OCI-LY7 (cell line): ENCODE measurements at regions not wholly inside any gene's neighbourhood (a gene's known extent, or its start where the extent isn't known, plus 50 kb on each side); places are given as distances from the start of the nearest gene placed in this dataset.

Experiments
- CTCF ChIP-seq: fragments of 200-600 bp; sonication (generic); conservative IDR thresholded peaks from 2 replicates; pipeline ENCODE4 v1.5.1; 2014; ENCODE audit warnings: mild to moderate bottlenecking, antibody characterized with exemption, low read length, moderate library complexity, mixed read lengths
- EZH2phosphoT487 ChIP-seq: fragments of 200-600 bp; sonication (generic); IDR thresholded peaks from 2 replicates; pipeline ENCODE4 v1.6.1; 2018; ENCODE audit warnings: low read depth, borderline replicate concordance, mild to moderate bottlenecking, mixed run types, antibody characterized with exemption, low read length, moderate library complexity, mixed read lengths

- TF ChIP-seq CTCF, result no peak
- no peak for TF ChIP-seq EZH2phosphoT487
These were observed 254.0 kb downstream of the DEPDC1B start for GRCh38 chr5:60445921-60446320.
